Head of caudate nucleus (tissue), 42 donors: ENCODE measurements at regions not wholly inside any gene's neighbourhood (a gene's known extent, or its start where the extent isn't known, plus 50 kb on each side); places are given as distances from the start of the nearest gene placed in this dataset.

Experiments used
- DNase-seq, 42 donors: peaks; one replicate each; pipeline versions ENCODE4 v3.0.0 to v3.0.0-alpha.2; 2020 to 2021; ENCODE audit warnings: mixed read lengths in 7 of 42
- intact Hi-C: fragments of 100-400 bp; cut with DNase I; formaldehyde crosslinking; loops from one replicate; pipeline ENCODE4 v1.15.0; 2022

GRCh38 chr16:26275021-26275590, 583.3 kb downstream of the HS3ST4 start:
- no peak for DNase-seq
- intact Hi-C loops, result no loop called here

GRCh38 chr16:26276289-26276688, 584.5 kb downstream of the HS3ST4 start:
- DNase-seq, result no peak
- intact Hi-C loops, result no loop called here

GRCh38 chr16:26281381-26282110, 589.8 kb downstream of the HS3ST4 start:
- no peak for DNase-seq
- intact Hi-C loops, result no loop called here

GRCh38 chr16:26295625-26296304, 604.0 kb downstream of the HS3ST4 start:
- DNase-seq, result no peak
- intact Hi-C loops, result no loop called here

GRCh38 chr16:26301516-26301915, 609.8 kb downstream of the HS3ST4 start:
- no peak for DNase-seq
- intact Hi-C loops, result no loop called here

- DNase-seq, result no peak
- intact Hi-C loops, result no loop called here
Measured at GRCh38 chr16:26316683-26317464, 625.1 kb downstream of the HS3ST4 start.

- DNase-seq, result peak in 21 of 42 donors; percentile 6 to 81 (median 28)
Measured at GRCh38 chr16:26317885-26318284, 626.1 kb downstream of the HS3ST4 start.

GRCh38 chr16:26330654-26331053, 638.9 kb downstream of the HS3ST4 start:
- intact Hi-C loops, result no loop called here
- DNase-seq, result no peak

More at GRCh38 chr16:26317885-26318284, 626.1 kb downstream of the HS3ST4 start:
- intact Hi-C loops, result no loop called here

GRCh38 chr16:26334218-26335111, 642.7 kb downstream of the HS3ST4 start:
- intact Hi-C loops, result no loop called here

GRCh38 chr16:26335236-26335853, 643.6 kb downstream of the HS3ST4 start:
- intact Hi-C loops, result no loop called here
- DNase-seq, result no peak

More at GRCh38 chr16:26334218-26335111, 642.7 kb downstream of the HS3ST4 start:
- DNase-seq, result peak in 7 of 42 donors; percentile 5 to 45 (median 23)

GRCh38 chr16:26342621-26343020, 650.9 kb downstream of the HS3ST4 start:
- intact Hi-C loops, result no loop called here
- DNase-seq, result no peak

GRCh38 chr16:26344240-26344776, 652.5 kb downstream of the HS3ST4 start:
- intact Hi-C loops, result no loop called here
- DNase-seq, result no peak

GRCh38 chr16:26344976-26345375, 653.2 kb downstream of the HS3ST4 start:
- intact Hi-C loops, result no loop called here
- no peak for DNase-seq

- no peak for DNase-seq
- intact Hi-C loops, result no loop called here
Measured at GRCh38 chr16:26345966-26346365, 654.2 kb downstream of the HS3ST4 start.

GRCh38 chr16:26348095-26348494, 656.3 kb downstream of the HS3ST4 start:
- no peak for DNase-seq
- intact Hi-C loops, result no loop called here

GRCh38 chr16:26360867-26361266, 669.1 kb downstream of the HS3ST4 start:
- intact Hi-C loops, result no loop called here

GRCh38 chr16:26363581-26363980, 671.8 kb downstream of the HS3ST4 start:
- intact Hi-C loops, result no loop called here

More at GRCh38 chr16:26360867-26361266, 669.1 kb downstream of the HS3ST4 start:
- DNase-seq, result no peak

More at GRCh38 chr16:26363581-26363980, 671.8 kb downstream of the HS3ST4 start:
- DNase-seq, result no peak
